ENCODE measurements at regions not wholly inside any gene's neighbourhood (a gene's known extent, or its start where the extent isn't known, plus 50 kb on each side); places are given as distances from the start of the nearest gene placed in this dataset.

GRCh38 chr12:60419986-60420385, 824.2 kb downstream of the SLC16A7 start:
- H3K27me3 ChIP-seq (ENCODE audit: control insufficient read depth, insufficient read depth, low read length), result no peaks in the 10 kb centered on the region
- H3K9ac ChIP-seq (ENCODE audit: insufficient read depth, low read length), result no peak overlapping the region
- H3K4me2 ChIP-seq (ENCODE audit: extremely low read depth, insufficient read depth, low read length), result no peak overlapping the region
- H3K36me3 ChIP-seq (ENCODE audit: control insufficient read depth, insufficient read depth, low read length), result no peaks in the 10 kb centered on the region
- H4K20me1 ChIP-seq (ENCODE audit: control insufficient read depth, extremely low read depth, insufficient read depth, low read length), result no peaks in the 10 kb centered on the region
- no peak overlapping the region for H3K27ac ChIP-seq (ENCODE audit: insufficient read depth, low read length)
- no peaks in the 10 kb centered on the region for H3K9me3 ChIP-seq (ENCODE audit: control insufficient read depth, insufficient read depth, low read depth, low read length)
- DNase-seq (ENCODE audit: low read depth in 2 of 2), result peak in 1 of 2 donors; percentile 62
- no peaks in the 10 kb centered on the region for H3K79me2 ChIP-seq (ENCODE audit: control insufficient read depth, insufficient read depth, low read length)
- H2AFZ ChIP-seq (ENCODE audit: low read length), result no peak overlapping the region
- no peak overlapping the region for H3K4me3 ChIP-seq (replicated peaks in 1 of 4; ENCODE audit: control extremely low read depth in 1 of 4, insufficient read depth in 1 of 4, low read depth in 3 of 4, low read length in 4 of 4)
- no peaks in the 10 kb centered on the region for H3K4me1 ChIP-seq (ENCODE audit: control insufficient read depth, extremely low read depth, insufficient read depth, low read length)
- no peak for TF ChIP-seq CTCF (conservative IDR thresholded peaks at IDR 0.05 in 1 of 2, IDR thresholded peaks at IDR 0.05 in 1 of 2; ENCODE audit: low read depth in 1 of 2, low read length in 2 of 2)
- TF ChIP-seq EZH2 (IDR thresholded peaks at IDR 0.05; ENCODE audit: low read length, missing control alignments), result no peak

- no peaks in the 10 kb centered on the region for H3K36me3 ChIP-seq (ENCODE audit: control insufficient read depth, insufficient read depth, low read length)
Observed at GRCh38 chr12:60421741-60422140, 825.9 kb downstream of the SLC16A7 start.

GRCh38 chr12:60437297-60437696, 841.5 kb downstream of the SLC16A7 start:
- H3K27ac ChIP-seq (ENCODE audit: insufficient read depth, low read length), result no peak overlapping the region
- H3K27me3 ChIP-seq (ENCODE audit: control insufficient read depth, insufficient read depth, low read length), result no peaks in the 10 kb centered on the region
- H3K9ac ChIP-seq (ENCODE audit: insufficient read depth, low read length), result no peak overlapping the region
- no peaks in the 10 kb centered on the region for H3K9me3 ChIP-seq (ENCODE audit: control insufficient read depth, insufficient read depth, low read depth, low read length)
- H3K79me2 ChIP-seq (ENCODE audit: control insufficient read depth, insufficient read depth, low read length), result no peaks in the 10 kb centered on the region
- no peak for DNase-seq (ENCODE audit: low read depth in 2 of 2)
- no peak overlapping the region for H2AFZ ChIP-seq (ENCODE audit: low read length)
- H3K4me2 ChIP-seq (ENCODE audit: extremely low read depth, insufficient read depth, low read length), result no peak overlapping the region
- TF ChIP-seq CTCF (conservative IDR thresholded peaks at IDR 0.05 in 1 of 2, IDR thresholded peaks at IDR 0.05 in 1 of 2; ENCODE audit: low read depth in 1 of 2, low read length in 2 of 2), result no peak
- TF ChIP-seq EZH2 (IDR thresholded peaks at IDR 0.05; ENCODE audit: low read length, missing control alignments), result no peak
- H3K4me3 ChIP-seq (replicated peaks in 1 of 4; ENCODE audit: control extremely low read depth in 1 of 4, insufficient read depth in 1 of 4, low read depth in 3 of 4, low read length in 4 of 4), result no peak overlapping the region
- H3K4me1 ChIP-seq (ENCODE audit: control insufficient read depth, extremely low read depth, insufficient read depth, low read length), result no peaks in the 10 kb centered on the region
- no peaks in the 10 kb centered on the region for H3K36me3 ChIP-seq (ENCODE audit: control insufficient read depth, insufficient read depth, low read length)
- no peaks in the 10 kb centered on the region for H4K20me1 ChIP-seq (ENCODE audit: control insufficient read depth, extremely low read depth, insufficient read depth, low read length)

More at GRCh38 chr12:60421741-60422140, 825.9 kb downstream of the SLC16A7 start:
- no peak overlapping the region for H3K4me2 ChIP-seq (ENCODE audit: extremely low read depth, insufficient read depth, low read length)
- H2AFZ ChIP-seq (ENCODE audit: low read length), result no peak overlapping the region
- no peaks in the 10 kb centered on the region for H3K9me3 ChIP-seq (ENCODE audit: control insufficient read depth, insufficient read depth, low read depth, low read length)
- no peak overlapping the region for H3K4me3 ChIP-seq (replicated peaks in 1 of 4; ENCODE audit: control extremely low read depth in 1 of 4, insufficient read depth in 1 of 4, low read depth in 3 of 4, low read length in 4 of 4)
- DNase-seq (ENCODE audit: low read depth in 2 of 2), result peak; percentile 15 to 21
- H3K79me2 ChIP-seq (ENCODE audit: control insufficient read depth, insufficient read depth, low read length), result no peaks in the 10 kb centered on the region
- no peaks in the 10 kb centered on the region for H3K4me1 ChIP-seq (ENCODE audit: control insufficient read depth, extremely low read depth, insufficient read depth, low read length)
- H3K27ac ChIP-seq (ENCODE audit: insufficient read depth, low read length), result no peak overlapping the region
- no peaks in the 10 kb centered on the region for H3K27me3 ChIP-seq (ENCODE audit: control insufficient read depth, insufficient read depth, low read length)
- no peak overlapping the region for H3K9ac ChIP-seq (ENCODE audit: insufficient read depth, low read length)
- no peaks in the 10 kb centered on the region for H4K20me1 ChIP-seq (ENCODE audit: control insufficient read depth, extremely low read depth, insufficient read depth, low read length)
- TF ChIP-seq CTCF (conservative IDR thresholded peaks at IDR 0.05 in 1 of 2, IDR thresholded peaks at IDR 0.05 in 1 of 2; ENCODE audit: low read depth in 1 of 2, low read length in 2 of 2) (no peak), EZH2 (IDR thresholded peaks at IDR 0.05; ENCODE audit: low read length, missing control alignments) (no peak)

Data from fibroblast of lung (primary cell).